ENCODE measurements at regions not wholly inside any gene's neighbourhood (a gene's known extent, or its start where the extent isn't known, plus 50 kb on each side); places are given as distances from the start of the nearest gene placed in this dataset.

GRCh38 chr6:27847706-27848105, 64.5 kb downstream of the OR2B2 start:
- TF ChIP-seq SIN3A (IDR thresholded peaks at IDR 0.05; ENCODE audit: borderline replicate concordance, insufficient read depth, low read length) (no peak), TAF1 (IDR thresholded peaks at IDR 0.05; ENCODE audit: borderline replicate concordance, insufficient read depth, low read length) (no peak), REST (IDR thresholded peaks at IDR 0.05; ENCODE audit: insufficient read depth in 1 of 2, low read depth in 2 of 2, low read length in 2 of 2) (no peak)
